GM18520 (cell line): ENCODE measurements at regions not wholly inside any gene's neighbourhood (a gene's known extent, or its start where the extent isn't known, plus 50 kb on each side); places are given as distances from the start of the nearest gene placed in this dataset.
"Not testable (repeated sequence)": the region's sequence is repeated elsewhere in the genome, so short reads cannot be mapped to it uniquely, and the experiment has no call there.

Source experiments
- ATAC-seq: cut with Tn5 transposase; IDR thresholded peaks from one replicate; pipeline ENCODE4 v1.9.1; 2021; ENCODE audit not compliant: unreplicated experiment

DNA sequence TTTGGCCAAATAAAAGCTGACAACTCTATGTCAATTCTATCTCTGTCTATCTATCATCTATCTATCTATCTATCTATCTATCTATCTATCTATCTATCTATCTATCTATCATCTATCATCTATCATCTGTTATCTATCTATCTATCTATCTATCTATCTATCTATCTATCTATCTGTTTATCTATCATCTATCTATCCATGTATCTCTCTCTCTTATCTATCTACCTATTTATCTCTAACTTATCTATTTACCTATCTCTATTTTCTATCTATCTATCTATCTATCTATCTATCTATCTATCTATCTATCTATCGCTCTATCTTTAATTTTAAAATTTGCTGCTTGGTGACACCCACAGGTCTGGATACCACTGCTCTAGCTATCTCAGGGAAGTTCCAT is 271.1 kb downstream of the VRK1 start:
- ATAC-seq, result not testable (repeated sequence)

GRCh38 chr14:97070259-97070658 is 273.1 kb downstream of the VRK1 start:
- no peak for ATAC-seq

DNA sequence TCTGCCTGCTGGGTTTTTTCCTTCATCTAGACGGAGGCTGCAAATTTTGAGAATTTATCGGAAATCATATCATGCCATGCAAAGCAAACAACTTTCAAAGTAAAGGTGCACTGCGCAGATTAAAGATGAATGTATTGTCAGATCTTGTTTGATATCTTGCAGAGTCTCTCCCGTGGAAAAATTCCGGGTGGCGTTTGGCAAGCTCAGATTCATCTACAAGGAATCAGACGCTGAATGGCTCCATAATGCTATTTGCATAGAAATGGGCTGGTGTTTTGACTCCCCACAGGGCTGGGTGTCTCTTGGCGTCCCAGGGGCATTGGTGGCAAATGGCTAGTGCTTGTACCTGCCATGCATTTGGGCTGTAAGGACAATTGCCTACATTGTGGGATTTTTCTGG is 274.0 kb downstream of the VRK1 start:
- no peak for ATAC-seq

DNA sequence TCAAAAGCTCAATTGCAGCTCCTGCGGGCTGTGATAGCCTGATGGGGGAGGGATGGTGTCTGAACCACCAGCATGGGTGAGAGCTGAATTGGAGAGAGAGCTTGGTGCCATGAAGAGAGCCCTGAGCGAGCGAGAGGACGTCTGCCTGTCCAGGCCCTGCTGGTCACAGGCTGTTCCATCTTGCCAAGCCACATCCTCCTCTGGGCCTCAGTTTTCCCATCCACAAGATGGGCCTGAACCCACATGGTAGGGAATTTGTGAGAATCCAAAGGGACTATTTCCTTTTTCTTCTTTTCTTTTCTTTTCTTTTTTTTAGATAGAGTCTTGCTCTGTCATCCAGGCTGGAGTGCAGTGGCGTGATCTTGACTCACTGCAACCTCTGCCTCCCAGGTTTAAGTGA is 276.4 kb downstream of the VRK1 start:
- no peak for ATAC-seq

DNA sequence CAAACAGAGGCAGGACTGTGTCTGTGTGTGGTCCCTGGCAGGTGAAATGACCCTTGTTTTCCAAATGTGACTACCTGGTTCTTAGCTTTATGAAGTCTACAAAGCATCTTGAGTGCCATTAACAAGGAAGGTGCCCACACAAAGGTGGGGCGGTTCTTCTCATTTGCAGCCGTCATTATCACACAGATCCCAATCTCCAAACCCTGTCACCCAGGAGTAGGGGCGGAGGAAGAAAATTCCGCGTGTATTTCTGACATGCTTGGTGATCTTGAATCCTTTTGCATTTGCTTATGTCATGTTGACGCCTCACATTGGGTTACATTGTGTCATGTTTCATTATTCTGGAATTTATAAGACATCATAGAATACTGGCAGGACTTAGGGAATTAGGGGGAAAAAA is 277.3 kb downstream of the VRK1 start:
- no peak for ATAC-seq

DNA sequence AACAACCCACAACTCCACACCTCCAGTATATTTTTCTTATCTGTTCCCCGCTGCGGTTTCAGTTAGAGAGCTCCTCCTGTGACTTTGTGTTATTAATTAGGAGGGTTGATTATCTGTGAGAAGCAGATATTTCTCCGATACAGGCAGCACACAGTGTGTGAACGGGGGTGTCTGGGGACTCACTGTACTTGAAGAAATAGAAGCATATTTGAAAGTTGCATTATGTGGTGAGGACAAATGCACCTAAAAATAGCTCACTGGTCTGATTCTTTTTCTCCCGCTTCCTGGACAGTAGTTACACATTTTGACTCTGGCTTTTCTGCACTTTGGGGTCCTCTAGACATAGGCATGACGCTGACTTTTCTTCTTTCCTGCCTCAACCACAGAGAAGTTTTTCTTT is 277.7 kb downstream of the VRK1 start:
- ATAC-seq, result no peak

GRCh38 chr14:97077253-97077653 is 280.1 kb downstream of the VRK1 start:
- no peak for ATAC-seq

- ATAC-seq, result no peak
Observed at GRCh38 chr14:97077687-97078086, 280.5 kb downstream of the VRK1 start.

GRCh38 chr14:97080991-97081390 is 283.8 kb downstream of the VRK1 start:
- ATAC-seq, result no peak

GRCh38 chr14:97095269-97095668 is 298.1 kb downstream of the VRK1 start:
- no peak for ATAC-seq

- no peak for ATAC-seq
Observed at GRCh38 chr14:97097296-97097695, 300.1 kb downstream of the VRK1 start.

DNA sequence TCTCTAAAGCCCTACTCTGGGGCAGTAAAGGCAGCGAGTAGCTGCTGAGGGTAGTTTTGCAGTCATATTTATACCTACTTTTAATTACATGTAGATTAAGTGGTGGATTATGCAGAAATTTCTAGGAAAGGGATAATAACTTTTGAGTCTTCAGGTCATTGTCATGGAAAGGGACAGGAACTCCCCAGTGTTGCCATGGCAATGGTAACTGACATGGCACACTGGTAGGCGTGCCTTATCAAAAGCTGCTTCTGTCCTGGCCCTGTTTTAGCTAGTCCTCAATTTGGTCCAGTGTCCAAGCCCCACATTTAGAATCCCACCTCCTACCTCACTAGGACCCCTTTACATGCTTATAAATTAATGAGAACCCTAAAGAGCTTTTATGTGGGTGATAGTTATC is 303.1 kb downstream of the VRK1 start:
- ATAC-seq, result no peak

- ATAC-seq, result no peak
Observed at GRCh38 chr14:97101561-97101960, 304.4 kb downstream of the VRK1 start.

GRCh38 chr14:97104029-97104428 is 306.8 kb downstream of the VRK1 start:
- ATAC-seq, result no peak

DNA sequence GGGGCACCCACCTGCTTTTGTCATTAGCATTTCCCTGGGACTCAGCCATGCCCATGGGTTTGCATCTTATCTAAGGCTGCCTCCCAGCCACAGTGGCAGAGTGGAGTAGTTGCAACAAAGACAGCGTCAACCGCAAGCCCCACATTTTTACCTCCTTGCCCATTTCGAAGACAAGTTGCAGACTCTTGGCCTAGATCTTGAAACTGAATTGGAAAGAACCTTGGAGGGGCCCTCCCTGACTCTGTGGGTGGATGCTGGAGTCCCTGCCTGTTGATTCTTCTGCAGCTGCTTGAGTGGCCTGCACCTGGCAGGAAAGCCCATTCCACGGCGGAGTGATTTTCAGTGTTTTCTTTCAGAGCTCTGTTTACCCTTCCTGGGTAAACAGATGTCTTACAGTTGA is 309.0 kb downstream of the VRK1 start:
- no peak for ATAC-seq

DNA sequence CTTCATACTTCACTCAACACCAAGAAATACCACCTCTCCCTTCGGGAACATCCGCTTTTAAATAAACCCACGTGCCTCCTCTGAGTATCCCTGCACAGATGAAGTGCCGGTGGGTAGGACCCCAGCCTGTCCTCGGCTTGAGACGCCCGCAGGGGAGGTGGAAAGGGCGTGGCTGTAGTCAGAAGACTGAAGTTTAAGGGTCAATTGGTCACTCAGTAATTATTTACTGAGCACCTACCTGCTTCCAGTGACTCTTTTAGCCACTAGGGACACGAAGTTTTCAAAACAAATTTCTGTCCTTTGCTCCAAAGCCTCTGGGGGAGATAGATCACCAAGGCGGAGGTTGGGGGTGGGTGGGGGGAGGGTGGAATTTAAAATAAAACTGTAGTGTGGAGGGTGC is 309.4 kb downstream of the VRK1 start:
- ATAC-seq, result no peak

DNA sequence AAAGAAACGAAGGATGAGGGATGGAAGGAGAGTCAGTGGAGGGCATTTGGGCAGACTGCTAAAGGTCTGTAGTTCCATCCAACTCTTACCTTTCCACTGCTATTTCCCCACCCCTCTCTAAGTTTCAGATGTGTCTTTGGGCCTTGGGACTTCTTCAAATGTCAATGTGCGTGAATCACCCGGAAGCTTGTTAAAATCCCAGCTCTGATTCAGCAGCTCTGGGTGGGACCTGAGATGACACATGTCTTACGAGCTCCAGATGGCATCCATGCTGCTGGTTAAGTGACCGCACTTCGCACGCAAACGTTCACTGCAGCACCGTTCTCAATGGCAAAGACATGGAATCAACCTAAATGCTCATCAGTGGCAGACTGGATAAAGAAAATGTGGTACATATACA is 309.9 kb downstream of the VRK1 start:
- ATAC-seq, result no peak

GRCh38 chr14:97107760-97108159 is 310.6 kb downstream of the VRK1 start:
- no peak for ATAC-seq

GRCh38 chr14:97109234-97109633 is 312.1 kb downstream of the VRK1 start:
- no peak for ATAC-seq

DNA sequence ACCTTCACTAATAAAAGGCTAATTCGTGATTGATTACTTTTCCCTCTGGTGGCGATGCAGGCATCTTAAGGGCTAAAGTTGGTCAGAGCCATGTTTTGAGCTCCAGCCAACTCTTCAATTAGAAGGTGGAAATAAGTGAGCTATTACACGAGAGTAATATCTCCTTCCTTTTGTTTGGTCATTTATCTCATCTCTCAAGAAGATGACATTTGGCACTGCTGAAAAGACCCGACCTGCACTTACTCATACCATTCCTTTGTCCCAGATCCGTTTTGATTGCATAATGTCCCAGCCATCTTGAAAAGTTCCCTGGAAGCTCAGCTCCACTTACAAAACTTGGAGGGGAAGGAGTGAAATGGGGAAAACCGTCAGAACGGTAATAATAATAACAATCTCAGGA is 316.2 kb downstream of the VRK1 start:
- no peak for ATAC-seq

- ATAC-seq, result no peak
Observed at GRCh38 chr14:97116546-97116945, 319.4 kb downstream of the VRK1 start.

DNA sequence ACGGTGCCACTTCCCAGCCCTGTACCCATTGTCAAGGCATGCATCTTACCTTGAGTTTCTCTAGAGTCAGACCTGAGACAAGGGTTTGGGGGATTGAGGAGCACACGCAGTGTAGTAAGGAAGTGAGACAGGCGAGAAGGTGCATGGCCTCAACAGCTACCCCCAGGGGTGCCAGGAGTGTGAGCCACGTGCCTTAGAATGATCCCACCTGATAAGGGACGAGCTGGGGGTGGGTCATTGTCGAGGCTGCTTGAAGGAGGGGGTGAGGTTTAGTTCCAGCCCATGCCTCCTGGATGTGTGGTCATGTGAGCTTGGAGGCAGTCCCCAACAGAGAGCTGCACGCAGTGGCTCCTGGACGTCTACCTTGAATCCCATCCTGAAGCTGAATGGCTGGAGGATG is 320.5 kb downstream of the VRK1 start:
- no peak for ATAC-seq

DNA sequence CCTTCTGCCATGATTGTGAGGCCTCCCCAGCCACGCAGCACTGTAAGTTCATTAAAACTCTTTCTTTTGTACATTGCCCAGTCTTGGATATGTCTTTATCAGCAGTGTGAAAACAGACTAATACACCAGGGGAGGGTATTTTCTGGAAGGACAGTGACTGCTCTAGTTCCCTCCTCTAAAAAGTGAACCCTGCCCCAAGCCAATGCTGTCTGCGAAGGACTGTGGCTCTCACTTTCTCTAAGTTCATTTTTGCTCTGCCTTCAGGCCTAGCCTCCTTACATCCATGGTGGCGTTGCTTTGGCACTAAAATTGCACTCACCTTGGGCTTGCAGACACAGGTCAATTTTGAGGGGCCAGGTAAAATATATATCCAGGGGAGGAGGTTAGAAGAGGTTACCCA is 323.0 kb downstream of the VRK1 start:
- ATAC-seq, result no peak

- ATAC-seq, result no peak
Observed at GRCh38 chr14:97120611-97121031, 323.4 kb downstream of the VRK1 start.
